GM21717 (cell line): ENCODE measurements at regions not wholly inside any gene's neighbourhood (a gene's known extent, or its start where the extent isn't known, plus 50 kb on each side); places are given as distances from the start of the nearest gene placed in this dataset.
"Not testable (repeated sequence)": the region's sequence is repeated elsewhere in the genome, so short reads cannot be mapped to it uniquely, and the experiment has no call there.

ENCODE experiments used
- ATAC-seq: cut with Tn5 transposase; IDR thresholded peaks from one replicate; pipeline ENCODE4 v1.9.1; 2021; ENCODE audit warnings: mild to moderate bottlenecking, moderate library complexity; ENCODE audit not compliant: unreplicated experiment

- not testable (repeated sequence) for ATAC-seq
These were observed 103.0 kb upstream of the FAM25C start for GRCh38 chr10:48102410-48103146.

GRCh38 chr10:48098854-48099253, 99.3 kb upstream of the FAM25C start:
- ATAC-seq: not testable (repeated sequence)

- ATAC-seq: not testable (repeated sequence)
These were observed 91.1 kb upstream of the FAM25C start for GRCh38 chr10:48090706-48091105.

GRCh38 chr10:48088087-48088486, 88.5 kb upstream of the FAM25C start:
- not testable (repeated sequence) for ATAC-seq

- ATAC-seq: not testable (repeated sequence)
These were observed 84.9 kb upstream of the FAM25C start for GRCh38 chr10:48084446-48084845.

GRCh38 chr10:48071228-48071627, 71.6 kb upstream of the FAM25C start:
- ATAC-seq: not testable (repeated sequence)

- peak; percentile 80 for ATAC-seq
These were observed 64.5 kb upstream of the FAM25C start for GRCh38 chr10:48063944-48064625.

GRCh38 chr10:48055395-48055794, 55.8 kb upstream of the FAM25C start:
- ATAC-seq: not testable (repeated sequence)
